AG04449 (cell line): ENCODE measurements at regions not wholly inside any gene's neighbourhood (a gene's known extent, or its start where the extent isn't known, plus 50 kb on each side); places are given as distances from the start of the nearest gene placed in this dataset.

Experiments used
- CTCF ChIA-PET: fragments of 350-600 bp; formaldehyde crosslinking; extraction: SDS; loops from one replicate; lab custom pipeline; 2021; ENCODE audit warnings: antibody characterized with exemption; lab: Yijun Ruan, JAX
- POLR2A ChIA-PET: fragments of 400-600, 350-600 bp; formaldehyde crosslinking; extraction: SDS; loops from one replicate; lab custom pipeline; 2020; ENCODE audit warnings: antibody characterized with exemption, inconsistent platforms; lab: Yijun Ruan, JAX
- DNase-seq: peaks from one replicate; pipeline ENCODE4 v3.0.0-alpha.2; 2010; ENCODE audit warnings: low read depth, low spot score
- H3K4me3 ChIP-seq: 2 replicates; pipeline ENCODE4 v1.5.1; 2011; ENCODE audit warnings: low read depth, mild to moderate bottlenecking, control low read depth, low read length
- TF ChIP-seq, protein P1 (sequence below): IDR thresholded peaks from one replicate; pipeline ENCODE4 v1.5.1; 2011; ENCODE audit warnings: mild to moderate bottlenecking, moderate library complexity, low read length, control low read depth, inconsistent platforms; ENCODE audit not compliant: insufficient read depth; ENCODE audit errors: missing control alignments

DNA sequence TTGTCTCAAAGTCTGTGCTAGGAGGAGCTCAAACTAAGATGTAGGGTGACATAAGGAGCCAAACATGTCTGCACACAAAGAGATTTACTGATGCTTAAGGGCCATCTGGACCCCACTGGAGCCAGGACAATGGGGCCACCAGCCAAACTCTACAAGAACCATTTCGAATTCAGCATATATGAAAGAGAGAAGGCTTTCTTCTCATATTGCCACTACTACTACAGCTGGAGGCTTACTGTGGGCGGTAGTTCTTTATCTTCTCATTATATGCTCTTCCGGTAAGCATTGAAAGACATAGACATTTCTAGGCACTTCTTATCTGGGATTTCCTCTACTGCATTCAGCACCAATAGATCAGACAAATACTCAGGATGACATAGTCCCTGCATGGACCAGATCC is 404.4 kb upstream of the PROK2 start:
- POLR2A ChIA-PET, result no interaction called here
- H3K4me3 ChIP-seq, result no peak overlapping the region
- no peak for DNase-seq
- CTCF ChIA-PET, result no interaction called here
- TF ChIP-seq, protein P1, sequence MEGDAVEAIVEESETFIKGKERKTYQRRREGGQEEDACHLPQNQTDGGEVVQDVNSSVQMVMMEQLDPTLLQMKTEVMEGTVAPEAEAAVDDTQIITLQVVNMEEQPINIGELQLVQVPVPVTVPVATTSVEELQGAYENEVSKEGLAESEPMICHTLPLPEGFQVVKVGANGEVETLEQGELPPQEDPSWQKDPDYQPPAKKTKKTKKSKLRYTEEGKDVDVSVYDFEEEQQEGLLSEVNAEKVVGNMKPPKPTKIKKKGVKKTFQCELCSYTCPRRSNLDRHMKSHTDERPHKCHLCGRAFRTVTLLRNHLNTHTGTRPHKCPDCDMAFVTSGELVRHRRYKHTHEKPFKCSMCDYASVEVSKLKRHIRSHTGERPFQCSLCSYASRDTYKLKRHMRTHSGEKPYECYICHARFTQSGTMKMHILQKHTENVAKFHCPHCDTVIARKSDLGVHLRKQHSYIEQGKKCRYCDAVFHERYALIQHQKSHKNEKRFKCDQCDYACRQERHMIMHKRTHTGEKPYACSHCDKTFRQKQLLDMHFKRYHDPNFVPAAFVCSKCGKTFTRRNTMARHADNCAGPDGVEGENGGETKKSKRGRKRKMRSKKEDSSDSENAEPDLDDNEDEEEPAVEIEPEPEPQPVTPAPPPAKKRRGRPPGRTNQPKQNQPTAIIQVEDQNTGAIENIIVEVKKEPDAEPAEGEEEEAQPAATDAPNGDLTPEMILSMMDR, result no peak

DNA sequence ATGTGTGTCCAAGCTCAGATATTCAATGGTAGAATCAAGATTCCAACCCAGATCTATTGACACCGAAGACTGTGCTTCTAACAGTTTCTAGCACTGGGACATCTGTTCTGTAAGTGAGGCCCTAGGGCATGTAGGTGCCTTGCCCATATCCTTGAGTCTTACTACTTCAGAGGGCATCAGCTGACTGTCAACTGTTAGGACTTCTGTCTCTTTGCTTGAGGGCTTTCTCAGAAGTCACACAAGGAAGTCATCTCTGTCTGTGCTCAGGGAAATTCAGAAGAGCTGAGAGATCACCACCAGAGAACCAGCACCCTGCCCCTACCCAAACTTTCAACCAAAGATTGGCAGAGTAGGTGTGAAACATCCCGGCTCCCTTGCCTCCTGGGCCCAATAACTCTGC is 403.6 kb upstream of the PROK2 start:
- ChIA-PET POLR2A (no interaction called here), CTCF (no interaction called here)
- DNase-seq, result no peak
- no peak overlapping the region for H3K4me3 ChIP-seq
- TF ChIP-seq, protein P1, result no peak

DNA sequence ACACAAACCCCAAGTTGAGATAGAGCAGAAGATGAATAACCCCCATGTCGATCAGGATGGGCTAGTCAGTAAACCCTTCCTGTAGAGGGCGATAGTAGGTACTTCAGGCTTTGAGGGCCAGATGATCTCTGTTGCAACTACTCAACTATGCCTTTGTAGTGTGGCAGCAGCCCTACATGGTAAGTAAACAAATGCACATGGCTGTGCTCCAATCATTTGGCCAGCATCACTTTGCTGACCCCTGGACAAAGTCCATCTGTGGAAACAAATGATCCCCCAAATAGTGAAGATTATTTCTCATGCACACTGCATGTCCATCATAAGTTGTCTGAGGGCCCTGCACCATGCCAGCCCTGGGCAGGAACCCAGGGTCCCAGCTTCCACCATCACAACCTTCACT is 402.2 kb upstream of the PROK2 start:
- no peak for DNase-seq
- ChIA-PET POLR2A (no interaction called here), CTCF (no interaction called here)
- TF ChIP-seq, protein P1, result no peak
- no peak overlapping the region for H3K4me3 ChIP-seq

DNA sequence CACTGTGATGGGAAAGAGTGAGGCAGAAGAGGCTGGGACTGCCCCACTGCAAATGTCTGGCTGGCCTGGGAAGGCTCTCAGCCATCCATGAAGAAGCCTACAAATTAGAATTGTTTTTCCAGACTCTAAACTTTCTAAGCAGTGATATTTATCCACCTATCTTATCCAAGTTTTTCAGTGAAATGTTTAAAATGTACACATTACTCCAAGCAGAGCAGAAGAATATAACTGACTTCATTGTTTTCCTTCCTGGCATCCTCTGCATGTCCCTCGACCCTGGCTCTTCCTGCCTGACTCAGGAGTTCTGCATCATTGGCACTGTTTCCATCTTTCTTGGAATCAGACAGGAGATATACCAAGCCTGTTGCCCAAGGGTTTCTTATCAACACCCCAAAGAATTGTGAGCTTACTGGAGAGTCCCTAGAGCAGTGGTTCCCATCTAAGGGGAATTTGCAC is 401.5 kb upstream of the PROK2 start:
- H3K4me3 ChIP-seq, result no peak overlapping the region
- TF ChIP-seq, protein P1, result no peak
- no peak for DNase-seq
- ChIA-PET POLR2A (no interaction called here), CTCF (no interaction called here)

DNA sequence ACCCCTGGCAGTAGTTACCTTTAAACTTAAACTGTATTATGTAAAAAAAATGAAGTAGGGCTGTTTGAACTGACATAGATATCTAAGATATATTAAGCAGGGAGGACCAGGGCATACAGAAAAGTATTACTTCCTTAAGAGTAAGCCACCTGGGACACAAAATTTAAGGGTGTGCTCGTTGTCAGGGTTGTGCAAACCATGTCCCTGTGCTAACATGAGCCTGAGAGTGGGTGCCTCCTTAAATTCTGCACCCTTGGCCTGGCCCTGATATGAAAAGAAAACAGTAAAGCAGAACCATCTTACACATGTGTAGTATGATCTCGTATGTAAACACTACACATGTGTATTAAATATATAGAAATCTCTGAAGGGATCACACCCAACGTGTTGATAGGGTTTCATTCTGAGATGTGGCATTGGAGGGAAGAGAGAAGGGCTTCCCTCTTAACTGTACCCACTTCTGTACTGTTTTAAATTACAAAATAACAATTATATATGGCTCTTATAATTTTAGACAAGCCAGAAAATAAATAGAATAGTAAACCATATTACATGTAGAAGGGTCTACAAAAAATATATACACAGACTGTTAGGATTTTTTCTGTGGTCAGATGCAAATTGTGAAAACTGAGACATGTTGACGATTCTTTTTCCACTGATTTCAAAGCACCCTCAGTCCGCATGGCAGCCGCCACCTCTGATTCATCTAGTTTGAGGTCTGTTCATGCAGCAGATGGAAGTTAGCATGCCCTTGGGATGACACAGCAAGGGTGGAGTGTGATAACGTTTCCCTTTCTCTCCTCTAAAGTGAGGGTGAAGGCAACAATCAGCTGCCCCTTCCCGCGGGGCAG is 400.8 kb upstream of the PROK2 start:
- DNase-seq, result peak; percentile 53
- CTCF ChIA-PET, result no interaction called here
- POLR2A ChIA-PET, result no interaction called here
- no peak overlapping the region for H3K4me3 ChIP-seq
- TF ChIP-seq, protein P1, result no peak

DNA sequence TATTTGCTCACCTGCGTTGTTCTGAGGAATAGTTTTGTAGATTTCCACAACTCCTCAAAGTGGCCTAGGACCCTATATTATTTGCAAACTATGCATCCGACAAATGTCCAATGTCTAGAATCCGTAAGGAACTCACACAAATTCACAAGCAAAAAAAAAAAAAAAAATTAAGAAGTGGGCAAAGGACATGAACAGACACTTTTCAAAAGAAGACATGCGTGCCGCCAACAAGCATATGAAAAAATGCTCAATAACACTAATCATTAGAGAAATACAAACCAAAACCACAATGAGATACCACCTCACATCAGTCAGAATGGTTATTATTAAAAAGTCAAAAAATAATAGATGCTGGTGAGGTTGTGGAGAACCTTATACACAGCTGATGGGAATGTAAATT is 398.5 kb upstream of the PROK2 start:
- DNase-seq, result no peak
- POLR2A ChIA-PET, result no interaction called here
- CTCF ChIA-PET, result interaction anchor here (0.6 kb wide), 1 partner anchor 287 kb away, joined by 3 read pairs; no protein-coding TSS in a partner anchor
- no peak overlapping the region for H3K4me3 ChIP-seq
- TF ChIP-seq, protein P1, result no peak
